SKM-1 treated with dmso at 0.1 percent for 144 hours (cell line): ENCODE measurements at regions not wholly inside any gene's neighbourhood (a gene's known extent, or its start where the extent isn't known, plus 50 kb on each side); places are given as distances from the start of the nearest gene placed in this dataset.
"Not testable (repeated sequence)": the region's sequence is repeated elsewhere in the genome, so short reads cannot be mapped to it uniquely, and the experiment has no call there.

Experiments
- DNase-seq: peaks from one replicate; lab custom pipeline; 2025; ENCODE audit not compliant: unreplicated experiment; lab: John Stamatoyannopoulos, UW

- DNase-seq = no peak
These were observed 253.6 kb downstream of the C3orf38 start for GRCh38 chr3:88403319-88403718.

DNA sequence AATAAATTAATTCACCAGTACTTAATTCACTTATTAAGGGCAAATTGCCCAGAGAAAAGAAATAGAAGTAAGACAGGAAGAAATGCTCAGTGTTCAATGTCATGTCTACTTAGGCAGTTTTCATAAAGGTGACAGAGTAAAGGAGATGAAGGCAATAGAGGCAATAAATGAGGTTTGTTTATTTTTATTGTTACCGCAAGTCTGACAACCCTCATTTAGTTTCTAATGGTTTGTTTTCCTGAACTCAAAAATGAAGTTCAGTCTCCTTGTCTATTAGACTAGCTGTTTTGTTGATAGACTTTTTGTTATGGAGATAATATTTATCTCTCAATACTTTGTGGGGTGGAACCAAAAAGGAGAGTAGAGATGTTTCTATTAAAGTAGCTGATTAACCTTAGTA is 258.3 kb downstream of the C3orf38 start:
- DNase-seq = no peak

DNA sequence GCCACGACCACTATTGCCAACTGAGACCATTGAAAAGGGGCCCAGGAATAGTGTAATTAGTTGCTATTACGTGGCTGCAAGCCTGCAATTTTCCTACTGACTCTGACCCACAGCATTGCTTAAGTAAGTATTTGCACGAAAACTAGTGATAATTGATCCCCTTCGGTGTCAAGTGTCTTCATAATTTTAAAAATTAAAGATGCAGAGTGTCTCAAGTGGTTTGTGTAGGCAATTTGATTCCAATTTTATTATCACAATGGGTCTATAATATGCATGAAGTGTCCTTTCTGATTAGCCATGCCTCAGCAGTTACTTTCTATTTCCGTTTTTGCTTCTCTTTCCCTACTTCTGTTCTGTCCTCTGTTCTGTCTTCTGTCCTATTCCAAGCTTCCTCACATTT is 259.2 kb downstream of the C3orf38 start:
- no peak for DNase-seq

DNA sequence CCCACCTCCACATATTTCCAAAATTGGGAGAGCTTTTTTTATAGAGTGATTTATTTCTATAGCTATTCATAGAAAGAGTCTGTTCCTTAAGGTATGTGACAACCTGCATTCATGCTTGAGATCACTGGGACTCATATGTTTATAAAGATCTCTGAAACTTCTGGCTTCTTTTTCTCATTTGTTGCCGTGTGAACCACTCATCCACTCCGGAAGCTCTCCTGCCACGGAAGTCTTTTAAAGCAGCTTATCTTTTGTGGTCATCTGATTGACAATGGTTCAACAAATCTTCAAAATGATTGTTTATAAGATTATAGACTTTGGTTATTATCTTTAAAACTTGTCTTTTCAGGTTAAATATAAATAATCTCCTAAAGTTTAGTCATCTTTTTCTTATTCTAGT is 260.5 kb downstream of the C3orf38 start:
- DNase-seq = no peak

- DNase-seq = no peak
These were observed 262.6 kb downstream of the C3orf38 start for GRCh38 chr3:88412346-88412745.

- DNase-seq = no peak
These were observed 266.7 kb downstream of the C3orf38 start for GRCh38 chr3:88416436-88416835.

GRCh38 chr3:88418219-88418618 is 268.5 kb downstream of the C3orf38 start:
- DNase-seq = no peak

DNA sequence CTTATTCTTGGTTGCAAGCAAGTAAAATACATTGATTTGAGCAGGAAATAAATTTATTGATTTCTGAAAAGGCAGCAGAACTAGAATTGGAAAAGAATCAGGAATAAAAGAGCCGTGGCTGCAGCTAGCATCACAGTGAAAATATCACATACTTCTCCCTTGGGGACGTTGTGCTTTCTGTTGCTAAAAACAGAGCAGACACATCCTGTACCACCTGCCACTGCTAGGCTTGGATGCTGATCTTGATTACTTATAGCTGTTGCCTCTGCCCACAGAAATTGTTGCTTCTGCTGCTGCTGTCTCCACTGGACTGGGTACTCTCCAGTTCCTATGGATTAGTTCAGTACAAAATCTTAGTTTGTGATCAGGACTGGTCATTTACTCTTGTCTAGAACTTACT is 283.8 kb downstream of the C3orf38 start:
- DNase-seq = no peak

- no peak for DNase-seq
These were observed 284.2 kb downstream of the C3orf38 start for GRCh38 chr3:88434001-88434400.

GRCh38 chr3:88440701-88441100 is 290.9 kb downstream of the C3orf38 start:
- no peak for DNase-seq

GRCh38 chr3:88443066-88443465 is 293.3 kb downstream of the C3orf38 start:
- DNase-seq = no peak

DNA sequence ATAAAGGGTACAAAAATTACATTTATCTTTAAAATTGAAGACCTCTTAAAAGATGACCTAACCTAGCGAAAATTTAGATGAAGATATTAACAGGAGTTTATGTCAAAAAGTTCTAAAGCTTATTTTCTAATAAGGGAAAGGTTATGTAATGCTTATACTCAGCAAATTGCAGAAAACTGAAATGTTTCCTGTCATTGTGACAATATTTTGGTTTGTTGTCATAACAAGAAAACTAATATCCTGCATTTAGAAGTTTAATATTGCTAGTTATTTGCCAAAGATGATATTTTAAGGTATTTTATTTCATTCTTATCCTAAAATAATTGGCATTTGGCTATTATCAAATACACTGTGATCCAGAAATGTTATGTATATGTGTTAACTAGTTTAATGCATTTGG is 294.5 kb downstream of the C3orf38 start:
- no peak for DNase-seq

GRCh38 chr3:88452228-88452627 is 302.5 kb downstream of the C3orf38 start:
- DNase-seq = no peak

DNA sequence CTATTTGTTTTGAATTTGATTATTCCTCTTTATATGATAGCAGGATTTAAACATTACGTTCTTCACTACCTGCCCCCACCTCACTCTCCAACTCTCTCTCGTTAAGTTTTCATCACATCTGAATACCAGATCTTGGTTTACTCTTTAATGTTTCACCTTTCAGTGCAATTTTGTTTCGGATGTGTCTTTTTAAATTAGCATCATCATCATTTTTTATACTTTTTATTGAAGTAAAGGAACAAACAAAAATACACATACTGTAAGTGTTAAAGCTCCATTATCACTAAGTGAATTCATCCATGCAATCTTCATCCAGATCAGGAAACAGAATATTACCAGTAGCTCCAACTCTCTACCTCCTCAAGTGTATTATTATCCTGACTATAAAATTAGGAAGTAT is 310.6 kb downstream of the C3orf38 start:
- DNase-seq = no peak

GRCh38 chr3:88462230-88462629 is 312.5 kb downstream of the C3orf38 start:
- DNase-seq = no peak

- DNase-seq = no peak
These were observed 317.4 kb downstream of the C3orf38 start for GRCh38 chr3:88467191-88467590.

DNA sequence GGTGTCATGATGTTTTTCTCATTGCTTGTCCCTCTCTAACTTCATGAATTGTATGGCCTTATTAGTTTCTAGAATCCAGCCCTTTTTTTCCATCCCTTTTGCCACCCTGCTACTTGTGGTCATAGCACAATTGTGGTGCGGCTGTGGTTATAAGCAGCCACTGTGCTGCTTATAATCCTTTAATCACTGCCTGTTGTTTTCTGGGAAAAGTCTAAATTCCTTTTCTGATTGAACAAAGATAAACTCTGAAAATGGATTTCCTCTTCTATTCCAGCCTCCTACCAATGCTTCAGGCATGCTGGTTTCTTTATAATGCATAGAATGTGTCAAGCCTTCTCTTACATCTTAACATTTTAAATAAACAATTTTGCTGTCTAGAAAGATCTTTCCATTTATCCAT is 319.5 kb downstream of the C3orf38 start:
- no peak for DNase-seq

DNA sequence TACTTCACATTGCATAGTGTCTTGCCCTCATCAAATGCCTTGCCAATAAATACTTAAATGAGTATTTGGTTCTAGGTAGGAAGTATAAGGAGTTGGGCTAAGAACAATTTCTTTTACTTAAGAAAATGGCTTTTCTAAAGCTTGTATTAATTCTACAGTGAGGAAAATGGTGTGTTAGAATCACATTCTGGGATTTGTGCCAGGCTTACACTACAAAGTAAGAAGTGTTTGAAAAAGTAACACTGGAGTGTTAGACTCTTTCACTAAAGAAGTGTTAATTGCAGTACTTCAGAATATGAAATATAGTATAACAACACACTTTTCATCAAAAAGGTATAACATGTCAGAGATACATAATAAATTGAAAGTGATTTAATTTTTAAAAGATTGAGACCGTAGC is 328.7 kb downstream of the C3orf38 start:
- DNase-seq = no peak

GRCh38 chr3:88480822-88481221 is 331.1 kb downstream of the C3orf38 start:
- no peak for DNase-seq

GRCh38 chr3:88485001-88485400 is 335.2 kb downstream of the C3orf38 start:
- DNase-seq = no peak

GRCh38 chr3:88508818-88509217 is 359.1 kb downstream of the C3orf38 start:
- not testable (repeated sequence) for DNase-seq

DNA sequence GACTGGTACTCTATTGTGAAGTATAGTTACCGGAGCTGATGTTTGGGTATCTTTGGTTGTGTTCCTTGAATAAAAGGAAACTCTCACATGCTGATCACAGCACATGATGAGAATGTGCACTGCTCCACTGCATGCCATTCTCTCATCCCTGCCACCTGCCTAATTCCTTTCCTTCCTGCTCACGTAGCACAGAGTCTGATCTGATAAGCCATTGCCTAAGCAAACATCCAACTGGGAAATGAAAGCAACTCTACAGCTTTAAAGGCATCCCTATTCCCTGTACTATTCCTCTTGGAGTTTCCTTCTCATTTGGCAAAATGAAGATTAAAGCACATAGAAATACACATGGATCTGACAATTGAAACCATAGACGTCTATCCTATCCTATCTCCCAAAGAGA is 359.8 kb downstream of the C3orf38 start:
- DNase-seq = no peak

GRCh38 chr3:88528494-88528893 is 378.7 kb downstream of the C3orf38 start:
- DNase-seq = no peak

DNA sequence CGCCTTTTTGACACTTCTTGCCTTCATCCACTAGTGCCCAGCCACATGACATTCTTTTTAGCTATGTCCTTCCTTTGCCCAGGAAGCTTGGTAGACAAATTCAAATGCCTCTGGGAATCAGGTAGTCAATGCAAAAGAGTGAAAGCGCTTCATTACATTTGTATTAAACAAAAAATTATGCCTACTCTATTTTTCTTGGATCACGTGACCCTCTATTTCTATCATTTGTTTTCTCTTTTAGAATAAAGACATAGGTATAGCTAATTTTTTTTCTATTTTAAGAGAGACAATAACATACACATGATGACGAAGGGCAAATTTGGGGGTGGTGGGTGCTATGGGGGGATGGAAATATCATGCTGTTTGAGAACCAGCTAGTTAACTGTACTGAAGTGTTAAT is 384.8 kb downstream of the C3orf38 start:
- no peak for DNase-seq
